ENCODE measurements at regions not wholly inside any gene's neighbourhood (a gene's known extent, or its start where the extent isn't known, plus 50 kb on each side); places are given as distances from the start of the nearest gene placed in this dataset.

GRCh38 chr12:107503129-107503855 is 182.3 kb upstream of the PWP1 start (continued):
- TF ChIP-seq ZNF770 (CRISPR knock-in tag; IDR thresholded peaks at IDR 0.05) (peak; percentile 83), PPARG (CRISPR knock-in tag; conservative IDR thresholded peaks at IDR 0.05) (no peak), FOXA3 (CRISPR knock-in tag; IDR thresholded peaks at IDR 0.05) (peak; percentile 77), ZNF432 (CRISPR knock-in tag; IDR thresholded peaks at IDR 0.05; ENCODE audit: borderline replicate concordance) (no peak), REST (IDR thresholded peaks at IDR 0.05; ENCODE audit: borderline replicate concordance in 1 of 2, low read depth in 1 of 2, low read length in 2 of 2) (no peak), ZFP82 (CRISPR knock-in tag; IDR thresholded peaks at IDR 0.05; ENCODE audit: borderline replicate concordance) (no peak), ZNF564 (CRISPR knock-in tag; IDR thresholded peaks at IDR 0.05) (no peak), JDP2 (CRISPR knock-in tag; IDR thresholded peaks at IDR 0.05; ENCODE audit: borderline replicate concordance) (no peak), NR2F6 (IDR thresholded peaks at IDR 0.05) (peak; percentile 75), NR2F6 (CRISPR knock-in tag; IDR thresholded peaks at IDR 0.05) (peak; percentile 87), RXRB (CRISPR knock-in tag; IDR thresholded peaks at IDR 0.05; ENCODE audit: borderline replicate concordance) (peak; percentile 63), ZNF605 (CRISPR knock-in tag; IDR thresholded peaks at IDR 0.05) (no peak), TBP (CRISPR knock-in tag; IDR thresholded peaks at IDR 0.05) (no peak), ZNF441 (CRISPR knock-in tag; IDR thresholded peaks at IDR 0.05; ENCODE audit: borderline replicate concordance) (no peak), ZNF644 (CRISPR knock-in tag; IDR thresholded peaks at IDR 0.05; ENCODE audit: low read depth) (peak; percentile 74; the same call in 1 of the 2 replicates), HDAC6 (IDR thresholded peaks at IDR 0.05; ENCODE audit: low read depth, low read length) (no peak), TCF7L2 (IDR thresholded peaks at IDR 0.05; ENCODE audit: low read depth, low read length) (no peak), ZNF24 (IDR thresholded peaks at IDR 0.05) (no peak), PRDM15 (CRISPR knock-in tag; IDR thresholded peaks at IDR 0.05) (no peak)
